ENCODE measurements at regions not wholly inside any gene's neighbourhood (a gene's known extent, or its start where the extent isn't known, plus 50 kb on each side); places are given as distances from the start of the nearest gene placed in this dataset.
A peak's percentile ranks its signal among the peaks of the same experiment; 100 is the strongest.
"Not testable (repeated sequence)": the region's sequence is repeated elsewhere in the genome, so short reads cannot be mapped to it uniquely, and the experiment has no call there.

- no peak for DNase-seq
Measured at GRCh38 chr18:76715012-76715610, 107.2 kb upstream of the ZNF236 start.

- DNase-seq: no peak
Measured at GRCh38 chr18:76713432-76713831, 108.9 kb upstream of the ZNF236 start.

GRCh38 chr18:76712511-76713140, 109.7 kb upstream of the ZNF236 start:
- no peak for DNase-seq

GRCh38 chr18:76710646-76711520, 111.5 kb upstream of the ZNF236 start:
- DNase-seq: no peak

GRCh38 chr18:76709659-76710645, 112.4 kb upstream of the ZNF236 start:
- DNase-seq: peak; percentile 30

- no peak for DNase-seq
Measured at GRCh38 chr18:76708722-76709353, 113.5 kb upstream of the ZNF236 start.

GRCh38 chr18:76708071-76708721, 114.2 kb upstream of the ZNF236 start:
- DNase-seq: no peak

GRCh38 chr18:76707534-76707933, 114.8 kb upstream of the ZNF236 start:
- no peak for DNase-seq

- DNase-seq: not testable (repeated sequence)
Measured at GRCh38 chr18:76704589-76704988, 117.8 kb upstream of the ZNF236 start.

GRCh38 chr18:76699923-76700322, 122.4 kb upstream of the ZNF236 start:
- DNase-seq: no peak

GRCh38 chr18:76697441-76697901, 124.9 kb upstream of the ZNF236 start:
- DNase-seq: no peak

GRCh38 chr18:76691800-76692199, 130.6 kb upstream of the ZNF236 start:
- DNase-seq: no peak

- no peak for DNase-seq
Measured at GRCh38 chr18:76689646-76690264, 132.6 kb upstream of the ZNF236 start.

- DNase-seq: no peak
Measured at GRCh38 chr18:76688724-76689472, 133.5 kb upstream of the ZNF236 start.

- DNase-seq: no peak
Measured at GRCh38 chr18:76687304-76687962, 134.9 kb upstream of the ZNF236 start.

- DNase-seq: peak; percentile 41
Measured at GRCh38 chr18:76686737-76687231, 135.6 kb upstream of the ZNF236 start.

GRCh38 chr18:76685860-76686259, 136.5 kb upstream of the ZNF236 start:
- no peak for DNase-seq

- DNase-seq: no peak
Measured at GRCh38 chr18:76685402-76685801, 137.0 kb upstream of the ZNF236 start.

- no peak for DNase-seq
Measured at GRCh38 chr18:76684265-76684664, 138.1 kb upstream of the ZNF236 start.

GRCh38 chr18:76679945-76680344, 142.4 kb upstream of the ZNF236 start:
- no peak for DNase-seq

All from NCI-H526 treated with DMSO at 0.1 percent for 48 hours (cell line).